Uterus (tissue), 3 donors: ENCODE measurements at regions not wholly inside any gene's neighbourhood (a gene's known extent, or its start where the extent isn't known, plus 50 kb on each side); places are given as distances from the start of the nearest gene placed in this dataset.

ENCODE experiments used
- DNase-seq, 2 donors: peaks; one replicate each; pipeline ENCODE4 v3.0.0-alpha.2; 2019 to 2020
- H3K27ac ChIP-seq, 2 donors: fragments of 200-600 bp; sonication (generic); 1 replicate in 1 of 2; 2 replicates in 1 of 2; pipeline ENCODE4 v1.5.1; 2016 to 2018
- H3K27me3 ChIP-seq, 2 donors: fragments of 200-600 bp; sonication (generic); one replicate each; pipeline ENCODE4 v1.5.1; 2018 to 2019; ENCODE audit warnings: control low read depth in 1 of 2
- H3K36me3 ChIP-seq, 2 donors: fragments of 200-600 bp; sonication (generic); one replicate each; pipeline ENCODE4 v1.5.1; 2019; ENCODE audit warnings: control low read depth in 1 of 2
- H3K4me1 ChIP-seq, 2 donors: fragments of 200-600 bp; sonication (generic); one replicate each; pipeline ENCODE4 v1.5.1; 2018 to 2019; ENCODE audit warnings: control low read depth in 1 of 2
- H3K4me3 ChIP-seq, 2 donors: fragments of 200-600 bp; sonication (generic); 1 replicate in 1 of 2; 2 replicates in 1 of 2; pipeline ENCODE4 v1.5.1; 2018 to 2019; ENCODE audit warnings: mild to moderate bottlenecking in 1 of 2
- H3K9me3 ChIP-seq, 2 donors: fragments of 200-600 bp; sonication (generic); one replicate each; pipeline ENCODE4 v1.5.1; 2019; ENCODE audit warnings: control low read depth in 1 of 2
- CTCF ChIP-seq, 4 experiments: fragments of 200-600 bp in 2 of 4; fragments of 450-650 bp in 2 of 4; sonication (generic) in 2 of 4; IDR thresholded peaks; one replicate each; pipeline ENCODE4 v1.5.1; 2016 to 2019; ENCODE audit warnings: antibody characterized with exemption in 4 of 4, mild to moderate bottlenecking in 2 of 4, moderate library complexity in 1 of 4
- POLR2A ChIP-seq, 2 donors: fragments of 450-650 bp; IDR thresholded peaks; one replicate each; pipeline ENCODE4 v1.6.1; 2016; ENCODE audit warnings: antibody characterized with exemption in 2 of 2, mild to moderate bottlenecking in 1 of 2, moderate library complexity in 1 of 2
- intact Hi-C: fragments of 100-400 bp; cut with DNase I; formaldehyde crosslinking; loops from one replicate; pipeline ENCODE4 v1.15.1; 2023; ENCODE audit warnings: low total_unique reads
- donor health status: DM: yes; HTN: yes; CAD: no.

DNA sequence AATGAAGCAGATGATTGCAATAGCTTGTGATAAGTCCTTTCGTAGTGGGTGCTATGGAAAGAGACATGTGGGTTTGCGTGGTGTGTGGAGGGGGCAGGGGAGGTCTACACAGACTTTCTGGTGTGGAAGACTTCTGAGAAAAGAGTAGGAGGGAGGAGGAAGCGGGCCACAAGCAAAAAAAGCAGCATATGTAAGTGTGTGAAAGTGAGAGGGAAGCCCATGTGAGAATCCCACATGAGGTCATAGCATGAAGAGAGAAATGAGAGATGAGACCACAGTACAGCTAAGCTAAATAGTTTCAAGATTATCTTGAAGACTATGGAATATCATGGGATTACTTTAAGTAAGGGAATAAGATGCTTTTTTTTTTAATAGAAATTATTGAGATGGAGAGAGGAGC, 2039.9 kb upstream of the TENM3 start:
- intact Hi-C loops, result no loop called here
- H3K4me3 ChIP-seq, result no peak overlapping the region
- H3K36me3 ChIP-seq, result no peaks in the 10 kb centered on the region
- no peak for DNase-seq
- no peaks in the 10 kb centered on the region for H3K27me3 ChIP-seq
- no peak overlapping the region for H3K27ac ChIP-seq
- no peak for TF ChIP-seq POLR2A (IDR thresholded peaks at IDR 0.05)
- TF ChIP-seq CTCF (IDR thresholded peaks at IDR 0.05), result no peak
- H3K9me3 ChIP-seq, result no peaks in the 10 kb centered on the region
- H3K4me1 ChIP-seq, result no peaks in the 10 kb centered on the region

DNA sequence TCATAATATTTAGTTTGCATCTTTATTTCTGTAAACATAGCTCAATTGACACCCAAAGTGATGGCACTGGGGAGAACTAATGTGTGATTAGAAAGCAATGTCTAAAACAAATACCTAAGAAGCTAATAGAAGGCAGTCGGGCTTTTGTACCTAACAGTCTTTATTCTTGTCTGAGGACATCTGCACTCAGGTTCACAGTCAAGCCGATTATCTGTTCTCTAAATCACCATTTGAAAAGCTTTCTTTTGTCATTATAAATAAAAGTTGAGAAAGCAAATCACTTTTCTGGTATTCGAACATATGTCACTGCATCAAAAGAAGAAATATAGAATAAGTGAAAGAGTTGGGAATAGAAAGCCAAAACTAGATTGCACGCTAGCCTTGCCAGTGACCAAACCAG, 2037.9 kb upstream of the TENM3 start:
- no peaks in the 10 kb centered on the region for H3K9me3 ChIP-seq
- H3K27me3 ChIP-seq, result no peaks in the 10 kb centered on the region
- no peak overlapping the region for H3K4me3 ChIP-seq
- TF ChIP-seq POLR2A (IDR thresholded peaks at IDR 0.05) (no peak), CTCF (IDR thresholded peaks at IDR 0.05) (no peak)
- no peak overlapping the region for H3K27ac ChIP-seq
- H3K4me1 ChIP-seq, result no peaks in the 10 kb centered on the region
- H3K36me3 ChIP-seq, result no peaks in the 10 kb centered on the region
- no peak for DNase-seq
- intact Hi-C loops, result no loop called here

DNA sequence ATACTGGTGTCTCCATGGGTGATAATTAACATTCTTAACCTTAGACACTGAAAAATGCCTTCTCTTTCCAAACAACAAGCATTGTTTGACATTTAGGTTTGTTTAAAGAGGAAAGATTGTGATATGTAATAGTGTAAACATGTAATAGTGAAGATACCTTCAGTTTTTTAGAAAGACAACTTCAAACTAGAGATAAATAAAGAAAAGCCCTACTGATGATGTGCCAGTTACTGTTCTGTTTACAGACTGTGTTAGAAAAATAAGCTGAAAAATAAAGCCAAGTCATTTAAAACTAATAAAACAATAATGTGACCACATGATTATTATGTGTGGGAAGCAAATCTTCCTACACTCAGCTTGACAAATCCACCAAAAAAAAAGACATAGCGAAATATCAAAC, 2035.3 kb upstream of the TENM3 start:
- Histone ChIP-seq H3K36me3 (no peaks in the 10 kb centered on the region), H3K4me1 (no peaks in the 10 kb centered on the region), H3K27me3 (no peaks in the 10 kb centered on the region), H3K4me3 (no peak overlapping the region), H3K27ac (no peak overlapping the region), H3K9me3 (no peaks in the 10 kb centered on the region)
- intact Hi-C loops, result no loop called here
- TF ChIP-seq CTCF (IDR thresholded peaks at IDR 0.05), result no peak
- TF ChIP-seq POLR2A (IDR thresholded peaks at IDR 0.05), result no peak
- DNase-seq, result no peak

GRCh38 chr4:180217070-180217469, 2026.1 kb upstream of the TENM3 start:
- TF ChIP-seq CTCF (IDR thresholded peaks at IDR 0.05) (no peak), POLR2A (IDR thresholded peaks at IDR 0.05) (no peak)
- Histone ChIP-seq H3K27ac (no peak overlapping the region), H3K4me1 (no peaks in the 10 kb centered on the region), H3K27me3 (no peaks in the 10 kb centered on the region), H3K9me3 (no peaks in the 10 kb centered on the region), H3K36me3 (no peaks in the 10 kb centered on the region), H3K4me3 (no peak overlapping the region)
- intact Hi-C loops, result no loop called here
- no peak for DNase-seq

- no peaks in the 10 kb centered on the region for H3K27me3 ChIP-seq
- H3K4me3 ChIP-seq, result no peak overlapping the region
- H3K27ac ChIP-seq, result no peak overlapping the region
- H3K4me1 ChIP-seq, result no peaks in the 10 kb centered on the region
- TF ChIP-seq POLR2A (IDR thresholded peaks at IDR 0.05) (no peak), CTCF (IDR thresholded peaks at IDR 0.05) (no peak)
- no peaks in the 10 kb centered on the region for H3K9me3 ChIP-seq
- intact Hi-C loops, result no loop called here
- no peaks in the 10 kb centered on the region for H3K36me3 ChIP-seq
- DNase-seq, result no peak
These were observed 2024.1 kb upstream of the TENM3 start for GRCh38 chr4:180219080-180219479.
